ENCODE measurements at regions not wholly inside any gene's neighbourhood (a gene's known extent, or its start where the extent isn't known, plus 50 kb on each side); places are given as distances from the start of the nearest gene placed in this dataset.

- TF ChIP-seq CTCF (IDR thresholded peaks at IDR 0.05; ENCODE audit: borderline replicate concordance, extremely low read depth, low read length, poor library complexity, severe bottlenecking) (no peak), EZH2 (IDR thresholded peaks at IDR 0.05; ENCODE audit: borderline replicate concordance, low read depth, low read length, severe bottlenecking) (no peak)
Observed at GRCh38 chr14:27559848-27560247, 962.0 kb upstream of the NOVA1 start.
